ENCODE measurements at regions not wholly inside any gene's neighbourhood (a gene's known extent, or its start where the extent isn't known, plus 50 kb on each side); places are given as distances from the start of the nearest gene placed in this dataset.

DNA sequence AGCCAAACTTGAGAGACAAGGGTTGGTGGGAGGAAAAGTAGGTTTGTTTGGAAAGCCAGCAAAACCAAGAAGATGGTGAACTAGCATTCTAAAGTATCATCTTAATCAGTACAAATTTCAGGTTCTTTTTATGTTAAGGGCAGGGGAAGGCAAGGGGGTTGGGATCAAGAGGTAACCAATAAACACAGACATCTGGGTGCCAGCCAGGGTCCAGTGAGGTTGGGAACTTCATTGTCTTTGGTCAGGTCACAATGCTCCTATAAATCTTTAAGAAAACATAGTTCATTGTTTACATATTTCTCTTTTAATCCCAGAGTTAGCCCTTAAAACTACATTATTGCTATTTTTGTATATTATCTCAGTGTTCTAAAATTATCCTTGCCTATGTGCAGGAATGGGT, 126.2 kb upstream of the NR5A2 start:
- TF ChIP-seq, protein P1, sequence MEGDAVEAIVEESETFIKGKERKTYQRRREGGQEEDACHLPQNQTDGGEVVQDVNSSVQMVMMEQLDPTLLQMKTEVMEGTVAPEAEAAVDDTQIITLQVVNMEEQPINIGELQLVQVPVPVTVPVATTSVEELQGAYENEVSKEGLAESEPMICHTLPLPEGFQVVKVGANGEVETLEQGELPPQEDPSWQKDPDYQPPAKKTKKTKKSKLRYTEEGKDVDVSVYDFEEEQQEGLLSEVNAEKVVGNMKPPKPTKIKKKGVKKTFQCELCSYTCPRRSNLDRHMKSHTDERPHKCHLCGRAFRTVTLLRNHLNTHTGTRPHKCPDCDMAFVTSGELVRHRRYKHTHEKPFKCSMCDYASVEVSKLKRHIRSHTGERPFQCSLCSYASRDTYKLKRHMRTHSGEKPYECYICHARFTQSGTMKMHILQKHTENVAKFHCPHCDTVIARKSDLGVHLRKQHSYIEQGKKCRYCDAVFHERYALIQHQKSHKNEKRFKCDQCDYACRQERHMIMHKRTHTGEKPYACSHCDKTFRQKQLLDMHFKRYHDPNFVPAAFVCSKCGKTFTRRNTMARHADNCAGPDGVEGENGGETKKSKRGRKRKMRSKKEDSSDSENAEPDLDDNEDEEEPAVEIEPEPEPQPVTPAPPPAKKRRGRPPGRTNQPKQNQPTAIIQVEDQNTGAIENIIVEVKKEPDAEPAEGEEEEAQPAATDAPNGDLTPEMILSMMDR (IDR thresholded peaks at IDR 0.05; ENCODE audit: low read depth, low read length), result no peak
- no peak overlapping the region for H3K4me3 ChIP-seq (ENCODE audit: low read depth, low read length)

GRCh38 chr1:199907361-199907760, 120.1 kb upstream of the NR5A2 start:
- H3K4me3 ChIP-seq (ENCODE audit: low read depth, low read length), result no peak overlapping the region
- TF ChIP-seq, protein P1 (IDR thresholded peaks at IDR 0.05; ENCODE audit: low read depth, low read length), result no peak

DNA sequence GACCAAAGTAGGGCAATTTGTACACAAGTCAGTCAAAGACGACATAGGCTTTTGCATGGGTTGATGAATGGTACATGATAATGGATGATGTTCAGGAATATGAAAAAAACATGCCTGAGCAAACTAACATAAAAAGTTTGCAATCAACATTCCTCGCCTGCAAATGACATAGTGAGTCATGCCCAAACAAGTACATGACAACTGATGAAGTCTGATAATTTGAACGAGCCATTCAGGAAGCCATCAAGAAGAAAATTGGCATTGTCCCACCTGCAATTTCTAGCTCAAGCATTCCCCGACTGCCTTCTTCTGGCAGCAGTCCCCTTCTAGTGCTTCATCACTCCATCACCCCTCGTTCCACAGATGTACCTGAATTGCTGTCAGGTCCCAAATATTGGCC, 118.4 kb upstream of the NR5A2 start:
- TF ChIP-seq, protein P1 (IDR thresholded peaks at IDR 0.05; ENCODE audit: low read depth, low read length), result no peak
- H3K4me3 ChIP-seq (ENCODE audit: low read depth, low read length), result no peak overlapping the region

DNA sequence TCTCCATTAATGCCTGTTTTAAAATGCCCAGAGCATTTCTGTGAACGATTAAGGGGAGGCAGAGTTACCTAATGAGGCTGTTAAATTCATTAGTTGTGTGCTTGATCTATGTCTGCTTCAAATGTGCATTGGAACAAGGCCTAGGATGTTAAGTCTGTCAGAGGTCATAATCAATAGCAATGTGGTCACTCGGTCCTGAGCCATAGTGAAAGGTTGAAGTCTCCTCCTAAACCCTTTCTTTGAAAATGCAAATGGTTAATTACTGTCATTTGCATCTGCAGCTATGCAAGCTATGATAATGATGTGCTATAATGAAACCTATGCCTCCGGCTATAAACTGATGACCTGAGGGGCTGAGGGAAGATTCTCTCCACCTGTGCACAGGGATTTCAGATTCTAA, 114.2 kb upstream of the NR5A2 start:
- TF ChIP-seq, protein P1 (IDR thresholded peaks at IDR 0.05; ENCODE audit: low read depth, low read length), result no peak
- no peak overlapping the region for H3K4me3 ChIP-seq (ENCODE audit: low read depth, low read length)

GRCh38 chr1:199914546-199914945, 113.0 kb upstream of the NR5A2 start:
- TF ChIP-seq, protein P1 (IDR thresholded peaks at IDR 0.05; ENCODE audit: low read depth, low read length), result no peak
- H3K4me3 ChIP-seq (ENCODE audit: low read depth, low read length), result no peak overlapping the region

DNA sequence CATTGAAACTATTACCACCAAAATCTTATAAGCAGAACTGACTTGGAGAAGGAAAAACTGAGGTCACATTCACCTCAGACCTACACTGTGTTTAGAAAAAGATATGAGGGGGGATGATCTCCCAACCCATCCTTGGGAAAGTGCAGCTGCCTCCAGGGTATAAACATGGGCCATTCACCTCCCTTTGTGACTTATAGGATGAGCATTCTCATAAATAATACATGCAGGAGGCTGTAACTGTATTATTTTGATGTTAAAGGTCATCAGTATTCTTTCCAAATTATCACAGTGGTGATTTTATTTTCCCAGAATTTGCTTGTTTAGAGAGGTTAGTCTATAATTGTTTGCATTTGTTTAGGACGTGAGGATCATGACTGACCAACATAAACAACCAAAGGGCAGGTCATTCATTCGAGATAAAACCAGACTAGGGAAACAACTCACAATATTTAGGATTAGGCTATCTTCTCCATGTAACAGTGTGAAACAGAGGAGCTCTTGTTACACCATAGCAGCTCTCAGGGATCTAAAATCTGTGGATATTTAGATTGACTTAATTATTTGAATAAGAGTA, 109.2 kb upstream of the NR5A2 start:
- TF ChIP-seq, protein P1 (IDR thresholded peaks at IDR 0.05; ENCODE audit: low read depth, low read length), result no peak

GRCh38 chr1:199920635-199921034, 106.9 kb upstream of the NR5A2 start:
- no peak overlapping the region for H3K4me3 ChIP-seq (ENCODE audit: low read depth, low read length)
- TF ChIP-seq, protein P1 (IDR thresholded peaks at IDR 0.05; ENCODE audit: low read depth, low read length), result no peak

More for the DNA sequence above, 109.2 kb upstream of the NR5A2 start:
- no peak overlapping the region for H3K4me3 ChIP-seq (ENCODE audit: low read depth, low read length)
